Suprapubic skin (tissue), 4 donors: ENCODE measurements at regions not wholly inside any gene's neighbourhood (a gene's known extent, or its start where the extent isn't known, plus 50 kb on each side); places are given as distances from the start of the nearest gene placed in this dataset.

Experiments used
- CTCF ChIP-seq, 2 donors: fragments of 200-600 bp in 1 of 2; fragments of 450-650 bp in 1 of 2; sonication (generic) in 1 of 2; IDR thresholded peaks; one replicate each; pipeline ENCODE4 v1.5.1; 2016 to 2019; ENCODE audit warnings: antibody characterized with exemption in 2 of 2, mild to moderate bottlenecking in 1 of 2, moderate library complexity in 1 of 2
- EP300 ChIP-seq: sonication (generic); formaldehyde crosslinking; IDR thresholded peaks from one replicate; pipeline ENCODE4 v1.6.1; 2017; ENCODE audit warnings: antibody characterized with exemption
- POLR2A ChIP-seq, 2 donors: fragments of 450-650 bp; IDR thresholded peaks; one replicate each; pipeline ENCODE4 v1.6.1; 2017; ENCODE audit warnings: antibody characterized with exemption in 2 of 2, mild to moderate bottlenecking in 2 of 2, moderate library complexity in 2 of 2
- POLR2AphosphoS5 ChIP-seq, 3 donors: sonication (generic); formaldehyde crosslinking; IDR thresholded peaks; one replicate each; pipeline ENCODE4 v1.6.1; 2017; ENCODE audit warnings: antibody characterized with exemption in 3 of 3

- no peak for TF ChIP-seq CTCF (IDR thresholded peaks at IDR 0.05)
- no peak for TF ChIP-seq POLR2AphosphoS5 (IDR thresholded peaks at IDR 0.05)
- no peak for TF ChIP-seq POLR2A (IDR thresholded peaks at IDR 0.05)
- no peak for TF ChIP-seq EP300
Measured at GRCh38 chr6:18672852-18673251, 285.7 kb downstream of the RNF144B start.
